SU-DHL-6 (cell line): ENCODE measurements at regions not wholly inside any gene's neighbourhood (a gene's known extent, or its start where the extent isn't known, plus 50 kb on each side); places are given as distances from the start of the nearest gene placed in this dataset.

Experiments
- H2AFZ ChIP-seq: fragments of 200-600 bp; sonication (generic); 2 replicates; pipeline ENCODE4 v1.6.1; 2014; ENCODE audit warnings: low read depth, mild to moderate bottlenecking, moderate library complexity, mixed read lengths, antibody characterized with exemption, low read length; ENCODE audit not compliant: severe bottlenecking
- H3F3A ChIP-seq: fragments of 200-600 bp; shearing (Covaris generic); 2 replicates; pipeline ENCODE4 v1.6.0; 2016; ENCODE audit warnings: antibody characterized with exemption, mild to moderate bottlenecking; ENCODE audit not compliant: insufficient read depth
- H3K27ac ChIP-seq: fragments of 200-600 bp; sonication (generic); 2 replicates; pipeline ENCODE4 v1.5.1; 2016; ENCODE audit warnings: low read depth, mild to moderate bottlenecking, low read length, moderate library complexity, mixed read lengths
- H3K27me3 ChIP-seq: fragments of 200-600 bp; sonication (generic), shearing (Covaris generic); 2 replicates; pipeline ENCODE4 v1.6.0; 2014; ENCODE audit warnings: mild to moderate bottlenecking, low read length
- H3K36me3 ChIP-seq: fragments of 200-600 bp; sonication (generic); 2 replicates; pipeline ENCODE4 v1.6.1; 2014; ENCODE audit warnings: mild to moderate bottlenecking, low read length, mixed read lengths
- H3K4me2 ChIP-seq: fragments of 300-600, 200-600 bp; shearing (Covaris generic), sonication (generic); 2 replicates; pipeline ENCODE4 v1.6.0; 2014; ENCODE audit warnings: low read length, low read depth, mild to moderate bottlenecking; ENCODE audit not compliant: poor library complexity, severe bottlenecking
- H3K4me3 ChIP-seq: fragments of 200-600 bp; sonication (generic); 2 replicates; pipeline ENCODE4 v1.5.1; 2014; ENCODE audit warnings: antibody characterized with exemption, low read length, mild to moderate bottlenecking, mixed read lengths; ENCODE audit not compliant: insufficient read depth, poor library complexity, severe bottlenecking
- H3K79me2 ChIP-seq: fragments of 200-600 bp; sonication (generic); 2 replicates; pipeline ENCODE4 v1.6.1; 2014; ENCODE audit warnings: mild to moderate bottlenecking, low read length, moderate library complexity; ENCODE audit not compliant: insufficient read depth
- H3K9ac ChIP-seq: fragments of 200-600 bp; sonication (generic); 2 replicates; pipeline ENCODE4 v1.7.0; 2014; ENCODE audit warnings: mild to moderate bottlenecking, low read length
- H3K9me2 ChIP-seq: fragments of 200-600 bp; sonication (generic); replicated peaks from 2 replicates; pipeline ENCODE4 v1.6.1; 2014; ENCODE audit warnings: low read length; ENCODE audit not compliant: insufficient read depth
- H3K9me3 ChIP-seq: fragments of 200-600 bp; sonication (generic); 2 replicates; pipeline ENCODE4 v1.6.1; 2014; ENCODE audit warnings: low read length, mixed read lengths; ENCODE audit not compliant: insufficient read depth
- H4K20me1 ChIP-seq: fragments of 200-600 bp; sonication (generic); 2 replicates; pipeline ENCODE4 v1.6.1; 2014; ENCODE audit warnings: low read depth, mild to moderate bottlenecking, antibody characterized with exemption, low read length, moderate library complexity, mixed read lengths
- CTCF ChIP-seq: fragments of 200-600 bp; sonication (generic); IDR thresholded peaks from one replicate; pipeline ENCODE4 v1.5.1; 2017; ENCODE audit warnings: antibody characterized with exemption, mild to moderate bottlenecking, low read length, moderate library complexity; ENCODE audit not compliant: insufficient read depth, poor library complexity, severe bottlenecking
- EZH2phosphoT487 ChIP-seq: fragments of 200-600 bp; sonication (generic), shearing (Covaris generic); conservative IDR thresholded peaks from 2 replicates; pipeline ENCODE4 v1.6.1; 2018; ENCODE audit warnings: mild to moderate bottlenecking, antibody characterized with exemption, low read length, moderate library complexity, mixed read lengths

GRCh38 chr21:41680444-41681347 is 86.2 kb downstream of the RIPK4 start:
- Histone ChIP-seq H3K9me2 (no peaks in the 10 kb centered on the region), H3F3A (no peaks in the 10 kb centered on the region), H4K20me1 (no peaks in the 10 kb centered on the region), H3K4me3 (no peak overlapping the region), H3K27me3 (no peaks in the 10 kb centered on the region), H2AFZ (no peak overlapping the region), H3K4me2 (no peak overlapping the region), H3K27ac (no peak overlapping the region), H3K9me3 (no peaks in the 10 kb centered on the region), H3K9ac (no peak overlapping the region), H3K36me3 (no peaks in the 10 kb centered on the region), H3K79me2 (no peaks in the 10 kb centered on the region)
- TF ChIP-seq CTCF (no peak), EZH2phosphoT487 (no peak)

DNA sequence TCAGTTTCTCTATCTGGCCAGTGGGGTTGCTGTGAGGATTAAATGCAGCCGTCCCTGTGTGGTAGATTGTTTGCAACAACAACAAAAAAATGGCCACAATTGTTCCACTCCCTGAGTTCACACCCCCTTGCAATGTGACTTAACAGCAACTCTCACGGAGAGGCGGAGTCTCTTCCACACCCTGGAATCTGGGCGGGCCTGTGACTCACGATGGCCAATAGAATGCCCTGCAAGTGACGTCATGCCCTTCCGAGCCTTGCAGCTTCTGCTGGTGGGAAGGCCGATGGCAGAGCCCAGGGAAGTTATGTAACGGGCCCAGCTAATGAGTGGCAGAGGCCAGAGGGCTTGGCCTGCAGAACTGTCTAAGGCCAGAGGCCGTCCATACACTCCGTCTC is 87.9 kb downstream of the RIPK4 start:
- no peaks in the 10 kb centered on the region for H3K36me3 ChIP-seq
- no peaks in the 10 kb centered on the region for H3K27me3 ChIP-seq
- no peaks in the 10 kb centered on the region for H3K9me2 ChIP-seq
- H3K27ac ChIP-seq: no peak overlapping the region
- no peak overlapping the region for H2AFZ ChIP-seq
- H3F3A ChIP-seq: no peaks in the 10 kb centered on the region
- H3K9ac ChIP-seq: no peak overlapping the region
- H3K4me2 ChIP-seq: no peak overlapping the region
- H3K4me3 ChIP-seq: no peak overlapping the region
- H3K9me3 ChIP-seq: no peaks in the 10 kb centered on the region
- no peaks in the 10 kb centered on the region for H4K20me1 ChIP-seq
- TF ChIP-seq EZH2phosphoT487 (no peak), CTCF (no peak)
- H3K79me2 ChIP-seq: no peaks in the 10 kb centered on the region

GRCh38 chr21:41678016-41678923 is 88.6 kb downstream of the RIPK4 start:
- H3K4me3 ChIP-seq: no peak overlapping the region
- TF ChIP-seq EZH2phosphoT487 (no peak), CTCF (no peak)

More at GRCh38 chr21:41678016-41678923, 88.6 kb downstream of the RIPK4 start:
- H3K36me3 ChIP-seq: no peaks in the 10 kb centered on the region
- no peaks in the 10 kb centered on the region for H3F3A ChIP-seq
- H3K27ac ChIP-seq: no peak overlapping the region
- H3K9me2 ChIP-seq: no peaks in the 10 kb centered on the region
- H3K9ac ChIP-seq: no peak overlapping the region
- H2AFZ ChIP-seq: no peak overlapping the region
- H3K9me3 ChIP-seq: no peaks in the 10 kb centered on the region
- H3K79me2 ChIP-seq: no peaks in the 10 kb centered on the region
- no peaks in the 10 kb centered on the region for H3K27me3 ChIP-seq
- no peak overlapping the region for H3K4me2 ChIP-seq
- no peaks in the 10 kb centered on the region for H4K20me1 ChIP-seq
